ENCODE measurements at regions not wholly inside any gene's neighbourhood (a gene's known extent, or its start where the extent isn't known, plus 50 kb on each side); places are given as distances from the start of the nearest gene placed in this dataset.

DNA sequence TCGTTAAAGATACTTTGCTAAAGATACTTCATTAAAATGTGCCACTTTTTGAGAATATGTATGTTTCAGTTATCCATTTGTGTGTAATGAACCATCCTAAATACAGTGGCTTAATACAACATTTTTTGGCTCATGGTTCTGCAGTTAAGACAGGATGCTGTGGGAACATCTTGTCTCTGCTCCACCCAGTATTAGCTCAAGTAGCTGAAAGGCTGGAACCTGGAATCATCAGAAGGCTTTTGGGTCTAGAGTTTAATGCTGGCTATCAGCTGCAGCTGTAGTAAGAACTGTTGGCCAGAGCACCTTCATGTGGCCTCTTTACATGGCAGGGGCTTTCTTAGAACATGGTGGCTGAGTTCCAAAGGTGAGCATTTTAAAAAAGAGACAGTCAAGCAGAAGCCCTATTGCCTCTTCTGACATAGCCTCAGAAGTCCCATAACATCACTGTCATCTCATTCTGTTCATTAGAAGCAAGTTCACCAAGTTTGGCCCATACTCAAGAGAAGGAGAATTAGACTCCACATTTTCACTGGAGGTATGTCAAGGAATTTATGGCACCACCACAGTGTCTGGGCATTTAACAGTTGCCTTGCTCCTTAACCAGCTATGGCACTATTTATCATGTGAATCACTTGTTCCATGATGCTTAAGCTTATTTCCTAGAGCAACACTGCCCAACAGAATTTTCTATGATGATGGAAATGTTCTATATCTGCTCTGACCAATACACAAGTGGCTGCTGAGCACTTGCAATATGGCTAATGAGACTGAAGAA, 70.4 kb upstream of the PDZRN3 start:
- TF ChIP-seq, protein P1, sequence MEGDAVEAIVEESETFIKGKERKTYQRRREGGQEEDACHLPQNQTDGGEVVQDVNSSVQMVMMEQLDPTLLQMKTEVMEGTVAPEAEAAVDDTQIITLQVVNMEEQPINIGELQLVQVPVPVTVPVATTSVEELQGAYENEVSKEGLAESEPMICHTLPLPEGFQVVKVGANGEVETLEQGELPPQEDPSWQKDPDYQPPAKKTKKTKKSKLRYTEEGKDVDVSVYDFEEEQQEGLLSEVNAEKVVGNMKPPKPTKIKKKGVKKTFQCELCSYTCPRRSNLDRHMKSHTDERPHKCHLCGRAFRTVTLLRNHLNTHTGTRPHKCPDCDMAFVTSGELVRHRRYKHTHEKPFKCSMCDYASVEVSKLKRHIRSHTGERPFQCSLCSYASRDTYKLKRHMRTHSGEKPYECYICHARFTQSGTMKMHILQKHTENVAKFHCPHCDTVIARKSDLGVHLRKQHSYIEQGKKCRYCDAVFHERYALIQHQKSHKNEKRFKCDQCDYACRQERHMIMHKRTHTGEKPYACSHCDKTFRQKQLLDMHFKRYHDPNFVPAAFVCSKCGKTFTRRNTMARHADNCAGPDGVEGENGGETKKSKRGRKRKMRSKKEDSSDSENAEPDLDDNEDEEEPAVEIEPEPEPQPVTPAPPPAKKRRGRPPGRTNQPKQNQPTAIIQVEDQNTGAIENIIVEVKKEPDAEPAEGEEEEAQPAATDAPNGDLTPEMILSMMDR (IDR thresholded peaks at IDR 0.05; ENCODE audit: insufficient read depth, low read depth, low read length, missing control alignments), result no peak
- no peak overlapping the region for H3K4me3 ChIP-seq (ENCODE audit: low read length)
- DNase-seq (ENCODE audit: low read depth), result no peak

DNA sequence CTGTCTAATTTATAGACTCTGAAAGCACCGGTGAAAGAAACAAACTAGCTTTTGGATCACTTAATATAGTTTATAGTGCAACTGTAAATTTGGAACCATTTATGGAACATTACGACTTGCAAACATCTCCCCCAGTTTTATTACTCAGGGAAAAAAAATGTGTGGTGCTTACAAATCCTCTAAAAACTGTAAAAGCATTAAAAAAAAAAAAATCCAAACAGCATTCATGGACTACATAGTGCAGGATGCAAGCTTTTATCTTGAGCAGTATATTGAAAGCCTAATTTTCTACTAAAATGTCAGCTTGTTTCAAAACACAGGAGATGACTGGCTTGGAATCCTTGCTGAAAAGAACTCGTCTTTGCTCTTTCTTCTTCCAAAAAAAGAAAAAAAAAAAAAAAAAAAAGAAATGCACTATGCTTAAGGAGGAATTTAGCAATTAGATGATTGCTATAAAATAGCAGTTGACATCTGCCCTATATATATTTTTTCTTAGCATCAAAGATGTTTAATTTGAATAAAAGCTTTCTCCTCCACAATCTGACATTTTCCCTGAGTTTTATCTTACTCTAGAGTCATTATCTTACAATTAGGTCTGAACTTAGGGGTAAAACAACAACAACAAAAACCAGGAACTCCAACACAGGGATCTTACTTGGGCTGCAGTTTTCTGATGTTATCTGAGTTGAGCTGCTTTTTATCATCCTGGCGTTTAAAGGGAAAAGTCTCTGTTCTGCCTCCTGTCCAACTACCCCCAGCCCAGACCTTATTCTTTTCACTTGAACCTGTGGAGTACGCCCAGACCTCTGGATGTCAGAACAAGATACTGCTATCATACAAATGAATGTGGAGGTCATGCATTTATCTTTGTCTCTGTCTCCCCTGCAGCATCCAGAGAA, 62.6 kb upstream of the PDZRN3 start:
- DNase-seq (ENCODE audit: low read depth), result no peak
- TF ChIP-seq, protein P1 (IDR thresholded peaks at IDR 0.05; ENCODE audit: insufficient read depth, low read depth, low read length, missing control alignments), result no peak
- no peak overlapping the region for H3K4me3 ChIP-seq (ENCODE audit: low read length)

DNA sequence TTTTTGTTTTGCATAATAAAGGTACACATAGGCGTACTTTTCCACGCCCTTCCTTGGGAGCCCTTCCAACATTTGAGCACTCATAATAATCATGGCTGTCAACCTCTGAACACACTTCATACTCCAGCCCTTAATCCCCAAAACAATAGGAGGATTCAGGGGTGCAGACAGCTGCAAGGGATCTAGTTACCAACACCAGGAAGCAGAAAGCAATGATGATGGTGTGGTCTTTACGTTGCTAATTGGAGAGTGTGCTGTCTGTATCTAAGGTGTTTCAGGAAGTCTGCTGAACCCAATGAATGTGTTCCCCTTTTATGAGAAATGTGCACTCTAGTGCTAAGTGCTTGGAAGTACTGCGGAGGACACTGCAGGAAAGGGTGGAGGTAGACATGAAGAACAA, 60.3 kb upstream of the PDZRN3 start:
- TF ChIP-seq, protein P1 (IDR thresholded peaks at IDR 0.05; ENCODE audit: insufficient read depth, low read depth, low read length, missing control alignments), result peak; percentile 13
- H3K4me3 ChIP-seq (ENCODE audit: low read length), result no peak overlapping the region
- peak; percentile 38 for DNase-seq (ENCODE audit: low read depth)

DNA sequence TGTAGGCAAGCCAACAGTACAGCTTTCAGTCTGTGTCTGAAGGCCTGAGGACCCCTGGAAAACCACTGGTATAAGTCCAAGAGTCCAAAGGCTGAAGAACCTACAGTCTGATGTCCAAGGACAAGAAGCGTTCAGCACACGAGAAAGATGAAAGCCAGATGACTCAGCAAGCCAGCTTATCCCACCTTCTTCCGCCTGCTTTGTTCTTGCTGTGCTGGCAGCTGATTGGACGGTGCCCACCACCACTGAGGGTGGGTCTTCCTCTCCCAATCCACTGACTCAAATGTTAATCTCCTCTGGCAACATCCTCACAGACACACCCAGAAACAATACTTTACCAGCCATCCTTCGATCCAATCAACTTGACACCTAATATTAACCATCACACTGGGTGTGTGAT, 59.0 kb upstream of the PDZRN3 start:
- no peak overlapping the region for H3K4me3 ChIP-seq (ENCODE audit: low read length)
- DNase-seq (ENCODE audit: low read depth), result no peak
- TF ChIP-seq, protein P1 (IDR thresholded peaks at IDR 0.05; ENCODE audit: insufficient read depth, low read depth, low read length, missing control alignments), result no peak

DNA sequence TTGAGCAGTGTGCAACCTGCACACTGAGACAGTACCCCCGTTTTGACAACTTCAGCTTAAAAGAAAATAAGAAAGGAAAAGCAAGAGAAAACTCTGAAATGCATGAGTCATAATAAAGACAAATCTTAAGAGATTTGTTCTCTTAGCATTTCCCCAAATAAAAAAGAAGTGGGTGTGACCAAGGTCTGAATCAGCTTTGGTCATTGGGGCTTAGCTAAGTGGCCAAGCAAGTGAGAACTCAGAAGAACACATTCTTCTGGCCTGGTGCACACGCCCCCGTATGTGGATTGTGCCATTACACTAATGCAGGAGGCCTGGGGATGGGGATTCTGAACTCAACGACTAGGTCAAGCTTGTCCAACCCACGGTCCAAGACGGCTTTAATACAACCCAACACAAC, 56.9 kb upstream of the PDZRN3 start:
- H3K4me3 ChIP-seq (ENCODE audit: low read length), result no peak overlapping the region
- DNase-seq (ENCODE audit: low read depth), result peak; percentile 82
- TF ChIP-seq, protein P1 (IDR thresholded peaks at IDR 0.05; ENCODE audit: insufficient read depth, low read depth, low read length, missing control alignments), result no peak

DNA sequence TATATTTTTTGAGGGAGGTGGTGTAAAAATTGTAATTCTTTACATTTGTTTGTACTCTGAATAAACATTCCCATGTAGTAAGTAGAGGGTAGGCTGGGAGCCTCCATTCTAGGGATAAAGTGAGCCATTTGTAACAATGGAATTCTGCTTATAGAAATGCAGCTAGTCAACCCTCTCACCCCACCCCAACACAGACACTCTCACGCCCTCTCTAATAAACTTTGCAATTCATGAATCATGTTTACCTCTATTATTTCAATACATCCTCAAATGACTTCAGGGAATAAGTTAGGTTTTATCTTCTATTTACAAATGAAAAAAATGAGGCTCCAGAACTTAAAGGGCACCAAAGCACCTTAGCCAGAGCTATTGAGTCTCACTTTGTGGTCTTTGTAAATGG, 56.5 kb upstream of the PDZRN3 start:
- H3K4me3 ChIP-seq (ENCODE audit: low read length), result no peak overlapping the region
- DNase-seq (ENCODE audit: low read depth), result peak; percentile 58
- TF ChIP-seq, protein P1 (IDR thresholded peaks at IDR 0.05; ENCODE audit: insufficient read depth, low read depth, low read length, missing control alignments), result no peak
